HepG2 (cell line): ENCODE measurements at regions not wholly inside any gene's neighbourhood (a gene's known extent, or its start where the extent isn't known, plus 50 kb on each side); places are given as distances from the start of the nearest gene placed in this dataset.

ENCODE experiments used
- FOXA1 ChIP-seq, 2 experiments: fragments of 450-650 bp in 1 of 2; sonication (generic) in 1 of 2; formaldehyde crosslinking in 1 of 2; IDR thresholded peaks; 2 replicates each; pipeline versions ENCODE4 v1.4.0 to v1.6.1; 2016 to 2020; ENCODE audit warnings: missing genetic modification reagents in 1 of 2
- PCBP1 ChIP-seq: fragments of 200-400 bp; formaldehyde crosslinking; IDR thresholded peaks from 2 replicates; pipeline ENCODE4 v1.6.1; 2017; ENCODE audit warnings: mild to moderate bottlenecking, low read depth, low read length, borderline replicate concordance
- POLR2A ChIP-seq, 2 experiments: IDR thresholded peaks; 2 replicates each; pipeline ENCODE4 v1.6.1; 2011; ENCODE audit warnings: low read depth in 2 of 2, low read length in 2 of 2, mild to moderate bottlenecking in 1 of 2, moderate library complexity in 1 of 2; ENCODE audit not compliant: insufficient read depth in 1 of 2
- SRSF1 ChIP-seq: fragments of 200-400 bp; formaldehyde crosslinking; optimal IDR thresholded peaks from 2 replicates; pipeline ENCODE3; 2017; ENCODE audit warnings: mild to moderate bottlenecking, low read depth, low read length, moderate library complexity
- STAT6 ChIP-seq: sonication (generic); formaldehyde crosslinking; IDR thresholded peaks from 2 replicates; pipeline ENCODE4 v1.4.0; 2020; ENCODE audit warnings: missing genetic modification reagents, mild to moderate bottlenecking, borderline replicate concordance
- TCF7L2 ChIP-seq: IDR thresholded peaks from 2 replicates; pipeline ENCODE4 v1.6.1; 2011; ENCODE audit warnings: mild to moderate bottlenecking, low read depth, low read length, moderate library complexity
- ZBTB20 ChIP-seq: sonication (generic); formaldehyde crosslinking; IDR thresholded peaks from 2 replicates; pipeline ENCODE4 v1.8.1; 2023; ENCODE audit warnings: missing genetic modification reagents, low read depth, mild to moderate bottlenecking, borderline replicate concordance
- ZNF430 ChIP-seq: sonication (generic); formaldehyde crosslinking; IDR thresholded peaks from 2 replicates; pipeline ENCODE4 v1.9.0; 2021; ENCODE audit warnings: mild to moderate bottlenecking, missing genetic modification reagents
- ZNF572 ChIP-seq: sonication (generic); formaldehyde crosslinking; IDR thresholded peaks from 2 replicates; pipeline ENCODE4 v1.5.1; 2020; ENCODE audit warnings: mild to moderate bottlenecking, missing genetic modification reagents
- ZNF609 ChIP-seq: sonication (generic); formaldehyde crosslinking; IDR thresholded peaks from 2 replicates; pipeline ENCODE4 v1.4.0; 2020; ENCODE audit warnings: mild to moderate bottlenecking, missing genetic modification reagents, borderline replicate concordance
- ZNF776 ChIP-seq: sonication (generic); formaldehyde crosslinking; IDR thresholded peaks from 2 replicates; pipeline ENCODE4 v1.4.0; 2020; ENCODE audit warnings: mild to moderate bottlenecking, missing genetic modification reagents

- TF ChIP-seq ZNF430 (no peak), ZNF572 (no peak), ZNF776 (CRISPR knock-in tag) (no peak), SRSF1 (no peak), ZNF609 (no peak), TCF7L2 (no peak), FOXA1 (IDR thresholded peaks at IDR 0.05) (no peak), FOXA1 (CRISPR knock-in tag; IDR thresholded peaks at IDR 0.05) (no peak), ZBTB20 (CRISPR knock-in tag) (no peak), POLR2A (IDR thresholded peaks at IDR 0.05; ENCODE audit: insufficient read depth in 1 of 2, low read depth in 2 of 2, low read length in 2 of 2) (no peak), PCBP1 (no peak), STAT6 (CRISPR knock-in tag) (no peak)
Observed at GRCh38 chr10:121265360-121266123, 332.7 kb downstream of the FGFR2 start.
